AG04449 (cell line): ENCODE measurements at regions not wholly inside any gene's neighbourhood (a gene's known extent, or its start where the extent isn't known, plus 50 kb on each side); places are given as distances from the start of the nearest gene placed in this dataset.

Experiments
- CTCF ChIA-PET: fragments of 350-600 bp; formaldehyde crosslinking; extraction: SDS; loops from one replicate; lab custom pipeline; 2021; ENCODE audit warnings: antibody characterized with exemption; lab: Yijun Ruan, JAX
- POLR2A ChIA-PET: fragments of 400-600, 350-600 bp; formaldehyde crosslinking; extraction: SDS; loops from one replicate; lab custom pipeline; 2020; ENCODE audit warnings: antibody characterized with exemption, inconsistent platforms; lab: Yijun Ruan, JAX
- DNase-seq: peaks from one replicate; pipeline ENCODE4 v3.0.0-alpha.2; 2010; ENCODE audit warnings: low read depth, low spot score
- H3K4me3 ChIP-seq: 2 replicates; pipeline ENCODE4 v1.5.1; 2011; ENCODE audit warnings: low read depth, mild to moderate bottlenecking, control low read depth, low read length
- CTCF ChIP-seq: IDR thresholded peaks from one replicate; pipeline ENCODE4 v1.5.1; 2011; ENCODE audit warnings: mild to moderate bottlenecking, moderate library complexity, low read length, control low read depth, inconsistent platforms; ENCODE audit not compliant: insufficient read depth; ENCODE audit errors: missing control alignments

- CTCF ChIA-PET, result interaction anchor here (0.8 to 6.4 kb wide), 10 partner anchors 14 to 559 kb away, joined by 3 to 107 read pairs (median 6); no protein-coding TSS in a partner anchor
- POLR2A ChIA-PET, result no interaction called here
- H3K4me3 ChIP-seq, result no peak overlapping the region
- no peak for DNase-seq
- no peak for TF ChIP-seq CTCF
These were observed 478.5 kb upstream of the PROK2 start for GRCh38 chr3:72263223-72263990.

GRCh38 chr3:72262736-72263135 is 477.8 kb upstream of the PROK2 start:
- no peak for TF ChIP-seq CTCF
- DNase-seq, result no peak
- H3K4me3 ChIP-seq, result no peak overlapping the region
- POLR2A ChIA-PET, result no interaction called here
- CTCF ChIA-PET, result interaction anchor here (0.8 to 6.4 kb wide), 7 partner anchors 277 to 560 kb away, joined by 3 to 107 read pairs (median 6); no protein-coding TSS in a partner anchor

- ChIA-PET CTCF (interaction anchor here (1.1 to 6.4 kb wide), 4 partner anchors 307 to 560 kb away, joined by 3 to 107 read pairs (median 4); no protein-coding TSS in a partner anchor), POLR2A (no interaction called here)
- H3K4me3 ChIP-seq, result no peak overlapping the region
- TF ChIP-seq CTCF, result no peak
- DNase-seq, result no peak
These were observed 476.9 kb upstream of the PROK2 start for GRCh38 chr3:72261566-72262564.

- TF ChIP-seq CTCF, result no peak
- H3K4me3 ChIP-seq, result no peak overlapping the region
- DNase-seq, result no peak
- ChIA-PET POLR2A (no interaction called here), CTCF (no interaction called here)
These were observed 475.6 kb upstream of the PROK2 start for GRCh38 chr3:72260588-72260910.

- no peak for DNase-seq
- no peak overlapping the region for H3K4me3 ChIP-seq
- ChIA-PET POLR2A (no interaction called here), CTCF (interaction anchor here (0.9 kb wide), 1 partner anchor 12 kb away, joined by 3 read pairs; no protein-coding TSS in a partner anchor)
- TF ChIP-seq CTCF, result no peak
These were observed 475.0 kb upstream of the PROK2 start for GRCh38 chr3:72259755-72260587.
